Activated B cell treated with CpG ODN at 0.5 μM for 24 hours (primary cell): ENCODE measurements at regions not wholly inside any gene's neighbourhood (a gene's known extent, or its start where the extent isn't known, plus 50 kb on each side); places are given as distances from the start of the nearest gene placed in this dataset.
"Not testable (repeated sequence)": the region's sequence is repeated elsewhere in the genome, so short reads cannot be mapped to it uniquely, and the experiment has no call there.

Source experiments
- ATAC-seq: fragments of 200-7000 bp; cut with Tn5 transposase; one replicate; pipeline ENCODE4 v1.10.0; 2021; ENCODE audit warnings: low read depth, mild to moderate bottlenecking, moderate library complexity
- CTCF ChIA-PET: fragments of 350-600 bp; sonication (Branson Sonifier 250); formaldehyde crosslinking; loops from one replicate; lab custom pipeline; 2021; ENCODE audit warnings: antibody characterized with exemption; lab: Charles Lee
- POLR2A ChIA-PET: fragments of 350-600 bp; sonication (Branson Sonifier 250); formaldehyde crosslinking; loops from one replicate; lab custom pipeline; 2021; ENCODE audit warnings: antibody characterized with exemption; lab: Charles Lee
- DNase-seq: peaks from one replicate; pipeline ENCODE4 v3.0.0; 2022
- H3K27ac Mint-ChIP-seq: one replicate; pipeline ENCODE4 v1.8.0; 2020; ENCODE audit warnings: mixed read lengths
- H3K27me3 Mint-ChIP-seq: one replicate; pipeline ENCODE4 v1.8.0; 2021; ENCODE audit warnings: mixed read lengths
- H3K36me3 Mint-ChIP-seq: one replicate; pipeline ENCODE4 v1.8.0; 2021; ENCODE audit warnings: low read depth, mixed read lengths
- H3K4me1 Mint-ChIP-seq: one replicate; pipeline ENCODE4 v1.8.0; 2021; ENCODE audit warnings: mixed read lengths
- H3K4me3 Mint-ChIP-seq: one replicate; pipeline ENCODE4 v1.8.0; 2020; ENCODE audit warnings: mild to moderate bottlenecking, mixed read lengths
- H3K9me3 Mint-ChIP-seq: one replicate; pipeline ENCODE4 v1.8.0; 2020; ENCODE audit warnings: mixed read lengths
- intact Hi-C: fragments of 100-400 bp; cut with micrococcal nuclease; formaldehyde crosslinking; loops from one replicate; pipeline ENCODE4 v1.15.1; 2024
- TF ChIP-seq, protein P1 (sequence below): fragments of 200-600 bp; IDR thresholded peaks from one replicate; pipeline ENCODE4 v1.8.0; 2022; ENCODE audit warnings: antibody characterized with exemption, mild to moderate bottlenecking

DNA sequence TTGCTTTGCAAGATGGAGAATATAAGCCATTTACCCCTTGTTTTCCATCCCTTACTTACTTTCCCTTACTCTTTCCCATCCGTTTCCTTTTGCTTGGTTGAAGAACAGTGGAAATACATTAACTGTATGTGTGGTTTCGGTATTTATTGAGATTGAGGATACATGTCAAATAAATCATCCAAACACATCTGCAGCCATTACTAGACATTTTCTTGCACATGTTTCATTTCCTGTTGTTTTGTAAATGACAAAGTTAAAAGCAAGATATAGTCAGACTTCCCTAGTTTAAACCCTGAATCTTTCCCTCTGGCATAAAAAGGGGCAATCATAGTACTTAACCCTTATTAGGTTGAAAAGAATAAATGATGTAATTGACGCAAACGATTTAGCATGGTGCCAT is 82.1 kb upstream of the BCHE start:
- Mint-ChIP-seq H3K36me3 (no peaks in the 10 kb centered on the region), H3K4me3 (no peak overlapping the region), H3K9me3 (peaks cover 16% of the 10 kb centered on the region), H3K27me3 (no peaks in the 10 kb centered on the region), H3K4me1 (no peaks in the 10 kb centered on the region), H3K27ac (no peak overlapping the region)
- ChIA-PET POLR2A (no interaction called here), CTCF (no interaction called here)
- intact Hi-C loops, result no loop called here
- no peak for DNase-seq
- TF ChIP-seq, protein P1, sequence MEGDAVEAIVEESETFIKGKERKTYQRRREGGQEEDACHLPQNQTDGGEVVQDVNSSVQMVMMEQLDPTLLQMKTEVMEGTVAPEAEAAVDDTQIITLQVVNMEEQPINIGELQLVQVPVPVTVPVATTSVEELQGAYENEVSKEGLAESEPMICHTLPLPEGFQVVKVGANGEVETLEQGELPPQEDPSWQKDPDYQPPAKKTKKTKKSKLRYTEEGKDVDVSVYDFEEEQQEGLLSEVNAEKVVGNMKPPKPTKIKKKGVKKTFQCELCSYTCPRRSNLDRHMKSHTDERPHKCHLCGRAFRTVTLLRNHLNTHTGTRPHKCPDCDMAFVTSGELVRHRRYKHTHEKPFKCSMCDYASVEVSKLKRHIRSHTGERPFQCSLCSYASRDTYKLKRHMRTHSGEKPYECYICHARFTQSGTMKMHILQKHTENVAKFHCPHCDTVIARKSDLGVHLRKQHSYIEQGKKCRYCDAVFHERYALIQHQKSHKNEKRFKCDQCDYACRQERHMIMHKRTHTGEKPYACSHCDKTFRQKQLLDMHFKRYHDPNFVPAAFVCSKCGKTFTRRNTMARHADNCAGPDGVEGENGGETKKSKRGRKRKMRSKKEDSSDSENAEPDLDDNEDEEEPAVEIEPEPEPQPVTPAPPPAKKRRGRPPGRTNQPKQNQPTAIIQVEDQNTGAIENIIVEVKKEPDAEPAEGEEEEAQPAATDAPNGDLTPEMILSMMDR, result no peak
- no peak for ATAC-seq

DNA sequence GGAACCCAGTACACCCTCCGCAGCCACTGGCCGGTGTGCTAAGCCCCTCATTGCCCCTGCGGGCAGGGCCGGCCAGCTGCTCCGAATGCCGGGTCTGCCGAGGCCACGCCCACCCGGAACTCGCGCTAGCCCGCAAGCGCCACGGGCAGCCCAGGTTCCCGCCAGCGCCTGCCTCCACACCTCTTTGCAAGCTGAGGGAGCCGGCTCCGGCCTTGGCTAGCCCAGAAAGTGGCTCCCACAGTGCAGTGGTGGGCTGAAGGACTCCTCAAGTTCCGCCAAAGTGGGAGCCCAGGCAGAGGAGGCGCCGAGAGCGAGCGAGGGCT is 81.4 kb upstream of the BCHE start:
- POLR2A ChIA-PET, result no interaction called here
- no peak for DNase-seq
- no peaks in the 10 kb centered on the region for H3K27me3 Mint-ChIP-seq
- H3K4me3 Mint-ChIP-seq, result no peak overlapping the region
- no peak overlapping the region for H3K27ac Mint-ChIP-seq
- CTCF ChIA-PET, result no interaction called here
- H3K9me3 Mint-ChIP-seq, result peaks cover 14% of the 10 kb centered on the region
- TF ChIP-seq, protein P1, result no peak
- no peaks in the 10 kb centered on the region for H3K36me3 Mint-ChIP-seq
- ATAC-seq, result no peak
- intact Hi-C loops, result no loop called here
- no peaks in the 10 kb centered on the region for H3K4me1 Mint-ChIP-seq

DNA sequence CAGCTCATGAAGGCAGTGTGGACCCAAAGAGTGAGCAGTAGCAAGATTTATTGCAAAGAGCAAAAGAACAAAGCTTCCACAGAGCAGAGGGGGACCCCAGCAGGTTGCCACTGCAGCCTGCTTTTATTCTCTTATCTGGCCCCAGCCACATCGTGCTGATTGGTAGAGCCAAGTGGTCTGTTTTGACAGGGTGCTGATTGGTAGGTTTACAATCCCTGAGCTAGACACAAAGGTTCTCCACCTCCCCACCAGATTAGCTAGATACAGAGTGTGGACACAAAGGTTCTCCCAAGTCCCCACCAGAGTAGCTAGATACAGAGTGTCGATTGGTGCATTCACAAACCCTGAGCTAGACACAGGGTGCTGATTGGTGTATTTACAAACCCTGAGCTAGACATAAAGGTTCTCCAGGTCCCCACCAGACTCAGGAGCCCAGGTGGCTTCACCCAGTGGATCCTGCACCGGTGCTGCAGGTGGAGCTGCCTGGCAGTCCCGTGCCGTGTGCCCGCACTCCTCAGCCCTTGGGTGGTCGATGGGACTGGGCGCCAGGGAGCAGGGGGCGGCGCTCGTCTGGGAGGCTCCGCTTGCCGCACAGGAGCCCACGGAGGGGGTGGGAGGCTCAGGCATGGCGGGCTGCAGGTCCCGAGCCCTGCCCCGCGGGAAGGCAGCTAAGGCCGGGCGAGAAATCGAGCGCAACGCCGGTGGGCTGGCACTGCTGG is 80.9 kb upstream of the BCHE start:
- peaks cover 11% of the 10 kb centered on the region for H3K9me3 Mint-ChIP-seq
- DNase-seq, POLR2A ChIA-PET, H3K36me3 Mint-ChIP-seq, H3K27ac Mint-ChIP-seq, H3K4me1 Mint-ChIP-seq, CTCF ChIA-PET, ATAC-seq, intact Hi-C loops, H3K4me3 Mint-ChIP-seq, H3K27me3 Mint-ChIP-seq: not testable (repeated sequence)

DNA sequence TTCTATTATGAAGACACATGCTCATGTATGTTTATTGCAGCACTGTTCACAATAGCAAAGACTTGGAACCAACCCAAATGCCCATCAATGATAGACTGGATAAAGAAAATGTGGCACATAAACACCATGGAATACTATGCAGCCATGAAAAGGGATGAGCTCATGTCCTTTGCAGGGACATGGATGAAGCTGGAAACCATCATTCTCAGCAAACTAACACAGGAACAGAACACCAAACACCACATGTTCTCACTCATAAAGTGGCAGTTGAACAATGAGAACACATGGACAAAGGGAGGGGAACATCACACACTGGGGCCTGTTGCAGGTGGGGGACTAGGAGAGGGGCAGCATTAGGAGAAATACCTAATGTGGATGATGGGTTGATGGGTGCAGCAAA is 77.9 kb upstream of the BCHE start:
- H3K9me3 Mint-ChIP-seq, result peaks cover 11% of the 10 kb centered on the region
- H3K27ac Mint-ChIP-seq, POLR2A ChIA-PET, H3K36me3 Mint-ChIP-seq, intact Hi-C loops, DNase-seq, CTCF ChIA-PET, H3K4me3 Mint-ChIP-seq, H3K27me3 Mint-ChIP-seq, ATAC-seq, H3K4me1 Mint-ChIP-seq: not testable (repeated sequence)

DNA sequence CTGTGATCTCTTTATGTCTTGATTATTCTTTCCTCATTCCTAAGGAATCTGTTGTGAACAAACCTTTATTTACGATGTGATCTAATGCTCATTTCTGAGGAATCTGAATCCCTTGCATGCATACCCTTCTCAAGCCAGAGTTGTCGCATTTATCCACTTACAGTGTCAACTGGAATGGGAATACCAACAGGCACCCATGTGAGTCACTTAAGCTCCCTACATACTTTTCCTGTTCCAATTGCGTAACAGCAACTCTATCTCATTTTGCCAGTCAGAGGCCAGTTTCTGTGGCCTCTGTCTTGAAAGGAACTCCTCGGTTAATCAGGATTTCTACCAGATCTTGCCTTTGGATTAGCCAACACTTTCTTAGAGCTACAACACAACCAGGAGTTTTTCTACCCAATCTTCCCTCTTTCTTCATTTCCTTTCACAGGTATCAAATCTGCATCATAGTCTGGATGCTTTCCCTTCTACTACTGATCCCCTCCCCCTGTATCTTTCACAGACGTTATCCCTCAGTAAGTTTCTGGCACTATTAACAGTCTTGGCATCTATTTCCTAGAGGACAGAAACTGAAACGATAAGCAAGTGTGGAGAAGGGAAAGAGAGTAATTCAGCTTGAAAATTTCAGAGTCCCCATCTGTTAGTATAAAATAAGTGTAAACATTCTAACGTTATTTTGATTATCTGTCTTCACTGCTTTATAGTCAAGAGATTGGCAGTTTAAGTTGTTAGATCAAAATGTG is 66.8 kb upstream of the BCHE start:
- Mint-ChIP-seq H3K4me3 (no peak overlapping the region), H3K36me3 (no peaks in the 10 kb centered on the region), H3K4me1 (no peaks in the 10 kb centered on the region), H3K27ac (no peak overlapping the region), H3K27me3 (no peaks in the 10 kb centered on the region), H3K9me3 (peaks cover 7% of the 10 kb centered on the region)
- no peak for DNase-seq
- intact Hi-C loops, result no loop called here
- TF ChIP-seq, protein P1, result no peak
- no peak for ATAC-seq
- POLR2A ChIA-PET, result no interaction called here
- CTCF ChIA-PET, result no interaction called here

DNA sequence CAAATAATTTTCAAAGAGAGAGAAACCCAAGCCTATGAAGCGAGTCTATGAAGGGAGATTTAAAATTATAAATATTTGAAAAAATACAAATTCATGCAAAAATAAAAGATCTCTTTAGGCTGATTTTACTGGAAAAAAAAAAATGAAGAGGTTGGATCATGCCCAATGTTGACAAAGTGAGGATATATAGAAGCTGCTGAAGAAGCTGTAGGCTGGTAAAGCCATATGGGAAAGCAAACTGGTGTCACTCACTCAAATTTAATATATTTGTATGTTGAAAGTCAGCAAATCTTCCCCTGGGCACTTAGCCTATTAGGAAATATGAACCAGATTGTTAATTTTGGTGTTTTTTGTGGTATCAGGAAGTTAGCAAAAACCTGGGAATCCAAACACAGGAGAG is 61.8 kb upstream of the BCHE start:
- ATAC-seq (no peak), DNase-seq (no peak)
- TF ChIP-seq, protein P1, result no peak
- ChIA-PET POLR2A (no interaction called here), CTCF (no interaction called here)
- Mint-ChIP-seq H3K27me3 (no peaks in the 10 kb centered on the region), H3K4me3 (no peak overlapping the region), H3K27ac (no peak overlapping the region), H3K36me3 (no peaks in the 10 kb centered on the region), H3K9me3 (peaks cover 7% of the 10 kb centered on the region), H3K4me1 (no peaks in the 10 kb centered on the region)
- intact Hi-C loops, result no loop called here
